GM23248 (cell line): ENCODE measurements at regions not wholly inside any gene's neighbourhood (a gene's known extent, or its start where the extent isn't known, plus 50 kb on each side); places are given as distances from the start of the nearest gene placed in this dataset.

ENCODE experiments used
- EZH2 ChIP-seq: fragments of 200-600 bp; sonication (generic); IDR thresholded peaks from 2 replicates; pipeline ENCODE4 v1.6.1; 2018; ENCODE audit warnings: antibody characterized with exemption, mild to moderate bottlenecking; ENCODE audit not compliant: insufficient read depth, poor library complexity, severe bottlenecking
- EZH2phosphoT487 ChIP-seq: fragments of 200-600 bp; sonication (generic); IDR thresholded peaks from 2 replicates; pipeline ENCODE4 v1.6.1; 2018; ENCODE audit warnings: antibody characterized with exemption, moderate library complexity, mild to moderate bottlenecking, low read depth; ENCODE audit not compliant: insufficient read depth

GRCh38 chr13:75076476-75076875, 405.5 kb downstream of the TBC1D4 start:
- no peak for TF ChIP-seq EZH2phosphoT487
- no peak for TF ChIP-seq EZH2
